A549 (cell line): ENCODE measurements at regions not wholly inside any gene's neighbourhood (a gene's known extent, or its start where the extent isn't known, plus 50 kb on each side); places are given as distances from the start of the nearest gene placed in this dataset.

Experiments
- ATAC-seq, 2 experiments: fragments of 200-7000 bp in 1 of 2; fragments of >200 bp in 1 of 2; cut with Nextera tagmentation in 1 of 2; cut with Tn5 transposase in 1 of 2; 3 replicates each; pipeline versions ENCODE4 v1.8.0 to v1.9.1; 2018 to 2020; ENCODE audit warnings: mild to moderate bottlenecking in 1 of 2, moderate library complexity in 1 of 2
- CTCF ChIA-PET: fragments of 300-600 bp; sonication (Branson Sonifier 250); formaldehyde crosslinking; extraction: SDS; loops from one replicate; lab custom pipeline; 2021; ENCODE audit warnings: antibody characterized with exemption, inconsistent platforms; lab: Yijun Ruan, JAX
- POLR2A ChIA-PET: fragments of 350-600 bp; formaldehyde crosslinking; extraction: SDS; loops from one replicate; lab custom pipeline; 2021; ENCODE audit warnings: antibody characterized with exemption, inconsistent platforms; lab: Yijun Ruan, JAX
- DNase-seq, 2 experiments: peaks; one replicate each; pipeline versions ENCODE4 v3.0.0 to v3.0.0-alpha.2; 2011 to 2016; ENCODE audit warnings: low read depth in 1 of 2, low spot score in 1 of 2
- FAIRE-seq: peaks from 2 replicates; lab custom pipeline; 2011; peaks lifted over from hg19 to GRCh38; lab: Jason Lieb, UNC
- H3K27ac ChIP-seq, 2 experiments: fragments of >200 bp; sonication (Bioruptor Twin); formaldehyde crosslinking; 3 replicates each; pipeline ENCODE4 v1.5.1; 2016 to 2017
- H3K4me1 ChIP-seq: fragments of >200 bp; sonication (Bioruptor Twin); formaldehyde crosslinking; 3 replicates; pipeline ENCODE4 v1.6.1; 2016
- H3K4me2 ChIP-seq: fragments of >200 bp; sonication (Bioruptor Twin); formaldehyde crosslinking; 3 replicates; pipeline ENCODE4 v1.6.1; 2016
- H3K4me3 ChIP-seq: fragments of >200 bp; sonication (Bioruptor Twin); formaldehyde crosslinking; 3 replicates; pipeline ENCODE4 v1.5.1; 2016
- H3K9me3 ChIP-seq: fragments of >200 bp; sonication (Bioruptor Twin); formaldehyde crosslinking; 3 replicates; pipeline ENCODE4 v1.6.1; 2016
- CBX2 ChIP-seq: fragments of 200-600 bp; sonication (generic); IDR thresholded peaks from 2 replicates; pipeline ENCODE4 v1.6.1; 2016; ENCODE audit warnings: low read depth, mild to moderate bottlenecking, borderline replicate concordance
- CHD2 ChIP-seq: fragments of 150-350 bp; IDR thresholded peaks from 2 replicates; pipeline ENCODE4 v1.6.1; 2014; ENCODE audit warnings: low read length; ENCODE audit not compliant: partially characterized antibody
- CHD4 ChIP-seq: fragments of 200-600 bp; sonication (generic); IDR thresholded peaks from 2 replicates; pipeline ENCODE4 v1.6.1; 2016; ENCODE audit warnings: antibody characterized with exemption, mild to moderate bottlenecking, borderline replicate concordance
- EHF ChIP-seq: fragments of 250-450 bp; sonication (Bioruptor Pico); IDR thresholded peaks from 2 replicates; pipeline ENCODE4 v1.5.0; 2020; ENCODE audit warnings: mild to moderate bottlenecking
- EHMT2 ChIP-seq: fragments of 200-600 bp; sonication (generic); IDR thresholded peaks from 2 replicates; pipeline ENCODE4 v1.6.1; 2016; ENCODE audit warnings: antibody characterized with exemption, low read depth, mild to moderate bottlenecking, moderate library complexity
- EP300 ChIP-seq, 2 experiments: fragments of >200 bp; sonication (Bioruptor Twin); formaldehyde crosslinking; IDR thresholded peaks; 2 replicates in 1 of 2; 3 replicates in 1 of 2; pipeline ENCODE4 v1.6.1; 2016 to 2017
- ESRRA ChIP-seq: fragments of 150-350 bp; IDR thresholded peaks from 2 replicates; pipeline ENCODE4 v1.6.1; 2014; ENCODE audit warnings: mild to moderate bottlenecking, low read length, borderline replicate concordance
- FOSB ChIP-seq: fragments of 250-450 bp; sonication (Bioruptor Pico); IDR thresholded peaks from 2 replicates; pipeline ENCODE4 v1.5.0; 2020; ENCODE audit warnings: mild to moderate bottlenecking, moderate library complexity
- FOSL2 ChIP-seq, 2 experiments: fragments of 450-650 bp in 1 of 2; fragments of >200 bp in 1 of 2; sonication (Bioruptor Twin) in 1 of 2; formaldehyde crosslinking; IDR thresholded peaks; 2 replicates each; pipeline versions ENCODE4 v1.5.0 to v1.6.1; 2016 to 2020; ENCODE audit warnings: mild to moderate bottlenecking in 1 of 2, moderate library complexity in 1 of 2
- HOXB13 ChIP-seq: fragments of 250-450 bp; sonication (Bioruptor Pico); IDR thresholded peaks from 2 replicates; pipeline ENCODE4 v1.5.0; 2020; ENCODE audit warnings: low read depth, mild to moderate bottlenecking, moderate library complexity
- HOXB5 ChIP-seq: fragments of 250-450 bp; sonication (Bioruptor Pico); IDR thresholded peaks from 2 replicates; pipeline ENCODE4 v1.5.0; 2020; ENCODE audit warnings: mild to moderate bottlenecking, moderate library complexity
- JUN ChIP-seq, 2 experiments: fragments of >200 bp; sonication (Bioruptor Twin); formaldehyde crosslinking; IDR thresholded peaks; 2 replicates in 1 of 2; 3 replicates in 1 of 2; pipeline ENCODE4 v1.6.1; 2016 to 2017
- JUNB ChIP-seq: fragments of >200 bp; sonication (Bioruptor Twin); formaldehyde crosslinking; IDR thresholded peaks from 2 replicates; pipeline ENCODE4 v1.6.1; 2016
- MAZ ChIP-seq: fragments of 150-350 bp; IDR thresholded peaks from 2 replicates; pipeline ENCODE4 v1.6.1; 2014; ENCODE audit warnings: antibody characterized with exemption, low read depth, low read length, borderline replicate concordance
- NR3C1 ChIP-seq: fragments of >200 bp; sonication (Bioruptor Twin); formaldehyde crosslinking; IDR thresholded peaks from 3 replicates; pipeline ENCODE4 v1.6.1; 2017
- POLR2AphosphoS2 ChIP-seq: conservative IDR thresholded peaks from 2 replicates; pipeline ENCODE4 v1.6.1; 2012; ENCODE audit warnings: low read length, improper control_type of control experiment, inconsistent platforms
- RAD21 ChIP-seq, 2 experiments: fragments of >200 bp in 1 of 2; sonication (Bioruptor Twin) in 1 of 2; formaldehyde crosslinking in 1 of 2; IDR thresholded peaks in 1 of 2; conservative IDR thresholded peaks in 1 of 2; 2 replicates in 1 of 2; 3 replicates in 1 of 2; pipeline ENCODE4 v1.6.1; 2012 to 2018; ENCODE audit warnings: inconsistent platforms in 1 of 2
- RFX5 ChIP-seq: fragments of 450-650 bp; IDR thresholded peaks from 2 replicates; pipeline ENCODE4 v1.7.1; 2014; ENCODE audit warnings: antibody characterized with exemption, mild to moderate bottlenecking, moderate library complexity
- SMC3 ChIP-seq: fragments of >200 bp; sonication (Bioruptor Twin); formaldehyde crosslinking; IDR thresholded peaks from 3 replicates; pipeline ENCODE4 v1.6.1; 2018; ENCODE audit warnings: inconsistent platforms
- TFCP2L1 ChIP-seq: fragments of 250-450 bp; sonication (Bioruptor Pico); IDR thresholded peaks from 2 replicates; pipeline ENCODE4 v1.5.0; 2021; ENCODE audit warnings: mild to moderate bottlenecking
- ZC3H11A ChIP-seq: fragments of 450-650 bp; IDR thresholded peaks from 2 replicates; pipeline ENCODE4 v1.6.1; 2014; ENCODE audit warnings: antibody characterized with exemption, mild to moderate bottlenecking
- WGBS: methylation state at CpG from one replicate; pipeline ENCODE4 v1.1.6; 2017; ENCODE audit errors: missing lambda C conversion rate; 5-methylcytosine and 5-hydroxymethylcytosine counted together
- TF ChIP-seq, protein P1 (sequence below): IDR thresholded peaks from 2 replicates; pipeline ENCODE4 v1.6.1; 2012
- TF ChIP-seq, protein P2 (sequence below): IDR thresholded peaks from 2 replicates; pipeline ENCODE4 v1.6.1; 2012
- TF ChIP-seq, protein P3 (sequence below): fragments of 150-350 bp; IDR thresholded peaks from 2 replicates; pipeline ENCODE4 v1.6.1; 2014; ENCODE audit warnings: low read depth, mild to moderate bottlenecking, low read length
- TF ChIP-seq, protein P4 (sequence below): fragments of 250-450 bp; sonication (Bioruptor Pico); IDR thresholded peaks from 2 replicates; pipeline ENCODE4 v1.5.0; 2021; ENCODE audit warnings: mild to moderate bottlenecking, moderate library complexity, borderline replicate concordance
- TF ChIP-seq, protein P5 (sequence below): IDR thresholded peaks from 2 replicates; pipeline ENCODE4 v1.6.1; 2012; ENCODE audit warnings: low read depth, borderline replicate concordance
- TF ChIP-seq, protein P6 (sequence below): fragments of >200 bp; sonication (Bioruptor Twin); formaldehyde crosslinking; IDR thresholded peaks from 2 replicates; pipeline ENCODE4 v1.6.1; 2016
- TF ChIP-seq, protein P7 (sequence below): fragments of 450-650 bp; IDR thresholded peaks from 2 replicates; pipeline ENCODE4 v1.6.1; 2014; ENCODE audit warnings: antibody characterized with exemption
- TF ChIP-seq, protein P8 (sequence below): fragments of 250-450 bp; sonication (Bioruptor Pico); IDR thresholded peaks from 2 replicates; pipeline ENCODE4 v1.5.0; 2020; ENCODE audit warnings: low read depth, mild to moderate bottlenecking, moderate library complexity

DNA sequence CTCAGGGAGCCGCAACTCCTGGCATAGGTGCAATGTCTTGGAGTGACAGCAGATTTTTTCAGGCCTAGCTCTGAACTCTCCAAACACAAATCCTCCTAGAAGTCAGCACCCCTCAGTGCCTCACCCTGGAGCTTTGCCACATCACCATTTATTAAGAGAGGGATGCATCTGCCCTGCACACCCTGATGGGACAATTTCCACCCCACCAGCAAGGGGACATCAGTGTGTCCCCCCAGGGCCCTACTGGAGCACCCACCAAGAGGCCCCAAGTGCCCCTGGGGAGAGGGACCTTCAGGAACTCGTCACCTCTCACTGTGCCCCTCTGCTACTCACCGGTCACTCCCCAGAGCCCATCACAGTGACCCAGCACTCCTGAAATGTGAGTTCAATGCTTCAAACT, 144.7 kb downstream of the NDUFA10 start:
- FAIRE-seq = no peak
- peaks cover 22% of the 10 kb centered on the region for H3K9me3 ChIP-seq
- no peak for ATAC-seq
- no peak for TF ChIP-seq NR3C1
- no peak for TF ChIP-seq SMC3
- TF ChIP-seq, protein P1, sequence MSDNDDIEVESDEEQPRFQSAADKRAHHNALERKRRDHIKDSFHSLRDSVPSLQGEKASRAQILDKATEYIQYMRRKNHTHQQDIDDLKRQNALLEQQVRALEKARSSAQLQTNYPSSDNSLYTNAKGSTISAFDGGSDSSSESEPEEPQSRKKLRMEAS = no peak
- TF ChIP-seq TFCP2L1 (CRISPR knock-in tag) = no peak
- no peak for TF ChIP-seq RAD21 (conservative IDR thresholded peaks at IDR 0.05 in 1 of 2, IDR thresholded peaks at IDR 0.05 in 1 of 2)
- TF ChIP-seq, protein P2, sequence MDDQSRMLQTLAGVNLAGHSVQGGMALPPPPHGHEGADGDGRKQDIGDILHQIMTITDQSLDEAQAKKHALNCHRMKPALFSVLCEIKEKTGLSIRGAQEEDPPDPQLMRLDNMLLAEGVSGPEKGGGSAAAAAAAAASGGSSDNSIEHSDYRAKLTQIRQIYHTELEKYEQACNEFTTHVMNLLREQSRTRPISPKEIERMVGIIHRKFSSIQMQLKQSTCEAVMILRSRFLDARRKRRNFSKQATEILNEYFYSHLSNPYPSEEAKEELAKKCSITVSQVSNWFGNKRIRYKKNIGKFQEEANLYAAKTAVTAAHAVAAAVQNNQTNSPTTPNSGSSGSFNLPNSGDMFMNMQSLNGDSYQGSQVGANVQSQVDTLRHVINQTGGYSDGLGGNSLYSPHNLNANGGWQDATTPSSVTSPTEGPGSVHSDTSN = no peak
- TF ChIP-seq, protein P3, sequence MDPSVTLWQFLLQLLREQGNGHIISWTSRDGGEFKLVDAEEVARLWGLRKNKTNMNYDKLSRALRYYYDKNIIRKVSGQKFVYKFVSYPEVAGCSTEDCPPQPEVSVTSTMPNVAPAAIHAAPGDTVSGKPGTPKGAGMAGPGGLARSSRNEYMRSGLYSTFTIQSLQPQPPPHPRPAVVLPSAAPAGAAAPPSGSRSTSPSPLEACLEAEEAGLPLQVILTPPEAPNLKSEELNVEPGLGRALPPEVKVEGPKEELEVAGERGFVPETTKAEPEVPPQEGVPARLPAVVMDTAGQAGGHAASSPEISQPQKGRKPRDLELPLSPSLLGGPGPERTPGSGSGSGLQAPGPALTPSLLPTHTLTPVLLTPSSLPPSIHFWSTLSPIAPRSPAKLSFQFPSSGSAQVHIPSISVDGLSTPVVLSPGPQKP = no peak
- TF ChIP-seq, protein P4, sequence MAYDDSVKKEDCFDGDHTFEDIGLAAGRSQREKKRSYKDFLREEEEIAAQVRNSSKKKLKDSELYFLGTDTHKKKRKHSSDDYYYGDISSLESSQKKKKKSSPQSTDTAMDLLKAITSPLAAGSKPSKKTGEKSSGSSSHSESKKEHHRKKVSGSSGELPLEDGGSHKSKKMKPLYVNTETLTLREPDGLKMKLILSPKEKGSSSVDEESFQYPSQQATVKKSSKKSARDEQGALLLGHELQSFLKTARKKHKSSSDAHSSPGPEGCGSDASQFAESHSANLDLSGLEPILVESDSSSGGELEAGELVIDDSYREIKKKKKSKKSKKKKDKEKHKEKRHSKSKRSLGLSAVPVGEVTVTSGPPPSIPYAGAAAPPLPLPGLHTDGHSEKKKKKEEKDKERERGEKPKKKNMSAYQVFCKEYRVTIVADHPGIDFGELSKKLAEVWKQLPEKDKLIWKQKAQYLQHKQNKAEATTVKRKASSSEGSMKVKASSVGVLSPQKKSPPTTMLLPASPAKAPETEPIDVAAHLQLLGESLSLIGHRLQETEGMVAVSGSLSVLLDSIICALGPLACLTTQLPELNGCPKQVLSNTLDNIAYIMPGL (CRISPR knock-in tag) = no peak
- TF ChIP-seq EHMT2 = no peak
- TF ChIP-seq, protein P5, sequence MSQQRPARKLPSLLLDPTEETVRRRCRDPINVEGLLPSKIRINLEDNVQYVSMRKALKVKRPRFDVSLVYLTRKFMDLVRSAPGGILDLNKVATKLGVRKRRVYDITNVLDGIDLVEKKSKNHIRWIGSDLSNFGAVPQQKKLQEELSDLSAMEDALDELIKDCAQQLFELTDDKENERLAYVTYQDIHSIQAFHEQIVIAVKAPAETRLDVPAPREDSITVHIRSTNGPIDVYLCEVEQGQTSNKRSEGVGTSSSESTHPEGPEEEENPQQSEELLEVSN = no peak
- TF ChIP-seq HOXB13 (CRISPR knock-in tag) = no peak
- TF ChIP-seq CBX2 = no peak
- no peak for TF ChIP-seq CHD4
- TF ChIP-seq JUNB = no peak
- TF ChIP-seq, protein P6, sequence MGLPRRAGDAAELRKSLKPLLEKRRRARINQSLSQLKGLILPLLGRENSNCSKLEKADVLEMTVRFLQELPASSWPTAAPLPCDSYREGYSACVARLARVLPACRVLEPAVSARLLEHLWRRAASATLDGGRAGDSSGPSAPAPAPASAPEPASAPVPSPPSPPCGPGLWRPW = no peak
- no peak for TF ChIP-seq HOXB5 (CRISPR knock-in tag)
- TF ChIP-seq CHD2 = no peak
- no peak for TF ChIP-seq FOSB (CRISPR knock-in tag)
- TF ChIP-seq FOSL2 (IDR thresholded peaks at IDR 0.05) = no peak
- TF ChIP-seq FOSL2 (CRISPR knock-in tag; IDR thresholded peaks at IDR 0.05) = no peak
- H3K4me2 ChIP-seq = no peak overlapping the region
- POLR2A ChIA-PET = no interaction called here
- no peak overlapping the region for H3K4me3 ChIP-seq
- WGBS = 56% methylated on average over 3 of the region's 3 CpGs
- no peaks in the 10 kb centered on the region for H3K4me1 ChIP-seq
- CTCF ChIA-PET = interaction anchor here (0.6 to 1.0 kb wide), 2 partner anchors 9 to 19 kb away, joined by 3 read pairs; no protein-coding TSS in a partner anchor
- no peak for DNase-seq
- no peak overlapping the region for H3K27ac ChIP-seq

DNA sequence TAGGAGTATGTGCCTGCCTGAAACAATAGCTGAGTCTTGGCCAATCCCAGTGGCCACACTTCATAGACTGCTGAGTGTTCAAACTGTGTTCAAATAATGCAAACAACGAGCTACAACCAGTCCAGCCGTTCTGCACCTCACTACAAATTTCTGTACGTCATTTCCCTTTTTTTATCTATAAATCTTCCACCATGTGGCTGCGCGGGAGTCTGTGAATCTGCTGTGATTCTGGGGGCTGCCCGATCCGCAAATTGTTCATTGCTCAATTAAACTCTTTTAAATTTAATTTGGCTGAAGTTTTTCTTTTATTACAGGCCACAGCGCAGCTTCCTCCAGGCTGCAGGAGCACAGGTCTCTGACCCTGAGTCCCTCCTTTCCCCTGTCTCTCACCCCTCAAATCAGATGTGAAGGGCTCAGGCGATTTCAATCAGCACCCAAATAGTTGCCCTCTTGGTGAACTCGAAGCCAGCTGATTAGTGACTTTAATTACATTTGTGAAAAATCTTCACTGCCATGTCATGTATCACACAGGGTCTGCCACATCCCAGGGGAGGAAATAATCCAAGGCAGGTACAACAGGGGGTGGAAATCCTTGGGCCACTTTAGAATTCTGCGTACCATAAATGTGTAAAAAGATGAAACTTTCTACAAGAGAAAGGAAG, 145.6 kb downstream of the NDUFA10 start:
- Histone ChIP-seq H3K4me3 (no peak overlapping the region), H3K4me2 (no peak overlapping the region), H3K27ac (no peak overlapping the region), H3K4me1 (no peaks in the 10 kb centered on the region), H3K9me3 (peaks cover 17% of the 10 kb centered on the region)
- CTCF ChIA-PET = interaction anchor here (0.6 to 1.0 kb wide), 3 partner anchors 20 to 410 kb away, joined by 3 read pairs; no protein-coding TSS in a partner anchor
- DNase-seq (no peak), ATAC-seq (no peak), FAIRE-seq (no peak)
- POLR2A ChIA-PET = no interaction called here
- TF ChIP-seq JUN (IDR thresholded peaks at IDR 0.05) (no peak), EHF (CRISPR knock-in tag) (no peak), CHD4 (no peak), RAD21 (conservative IDR thresholded peaks at IDR 0.05 in 1 of 2, IDR thresholded peaks at IDR 0.05 in 1 of 2) (no peak), ESRRA (no peak), MAZ (no peak), FOSL2 (IDR thresholded peaks at IDR 0.05) (no peak), FOSL2 (CRISPR knock-in tag; IDR thresholded peaks at IDR 0.05) (no peak), RFX5 (no peak), EP300 (IDR thresholded peaks at IDR 0.05) (no peak), POLR2AphosphoS2 (no peak), ZC3H11A (no peak), TFCP2L1 (CRISPR knock-in tag) (no peak), CHD2 (no peak)
- TF ChIP-seq, protein P7, sequence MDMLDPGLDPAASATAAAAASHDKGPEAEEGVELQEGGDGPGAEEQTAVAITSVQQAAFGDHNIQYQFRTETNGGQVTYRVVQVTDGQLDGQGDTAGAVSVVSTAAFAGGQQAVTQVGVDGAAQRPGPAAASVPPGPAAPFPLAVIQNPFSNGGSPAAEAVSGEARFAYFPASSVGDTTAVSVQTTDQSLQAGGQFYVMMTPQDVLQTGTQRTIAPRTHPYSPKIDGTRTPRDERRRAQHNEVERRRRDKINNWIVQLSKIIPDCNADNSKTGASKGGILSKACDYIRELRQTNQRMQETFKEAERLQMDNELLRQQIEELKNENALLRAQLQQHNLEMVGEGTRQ = no peak
- TF ChIP-seq, protein P8, sequence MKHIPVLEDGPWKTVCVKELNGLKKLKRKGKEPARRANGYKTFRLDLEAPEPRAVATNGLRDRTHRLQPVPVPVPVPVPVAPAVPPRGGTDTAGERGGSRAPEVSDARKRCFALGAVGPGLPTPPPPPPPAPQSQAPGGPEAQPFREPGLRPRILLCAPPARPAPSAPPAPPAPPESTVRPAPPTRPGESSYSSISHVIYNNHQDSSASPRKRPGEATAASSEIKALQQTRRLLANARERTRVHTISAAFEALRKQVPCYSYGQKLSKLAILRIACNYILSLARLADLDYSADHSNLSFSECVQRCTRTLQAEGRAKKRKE (CRISPR knock-in tag) = no peak
- 61% methylated on average over 11 of the region's 11 CpGs for WGBS
